IMR-90 (cell line): ENCODE measurements at regions not wholly inside any gene's neighbourhood (a gene's known extent, or its start where the extent isn't known, plus 50 kb on each side); places are given as distances from the start of the nearest gene placed in this dataset.

Experiments
- ATAC-seq: fragments of 200-7000 bp; cut with Tn5 transposase; 2 replicates; pipeline ENCODE4 v1.9.1; 2020; ENCODE audit warnings: low read depth, mild to moderate bottlenecking, moderate library complexity
- BruUV-seq: library from RNA; stranded (reverse); fragments of 400-500 nt; replicated peaks from 2 replicates; lab custom pipeline; 2021; lab: Mats Ljungman, UMichigan
- CTCF ChIA-PET: fragments of 300-600 bp; formaldehyde crosslinking; extraction: SDS; loops from one replicate; lab custom pipeline; 2021; ENCODE audit warnings: antibody characterized with exemption; lab: Yijun Ruan, JAX
- POLR2A ChIA-PET: fragments of 300-600 bp; sonication (Branson Sonifier 250); formaldehyde crosslinking; loops from one replicate; lab custom pipeline; 2022; ENCODE audit warnings: antibody characterized with exemption; ENCODE audit not compliant: unreplicated experiment; lab: Charles Lee
- DNase-seq: peaks from one replicate; pipeline ENCODE4 v3.0.0; 2013
- H2AFZ ChIP-seq: replicated peaks from 2 replicates; pipeline ENCODE3; 2013; ENCODE audit warnings: low read length, mild to moderate bottlenecking; ENCODE audit not compliant: poor library complexity
- H2AK5ac ChIP-seq: 2 replicates; pipeline ENCODE4 v1.6.1; 2013; ENCODE audit warnings: low read depth, low read length, inconsistent platforms
- H2AK9ac ChIP-seq: replicated peaks from 2 replicates; pipeline ENCODE3; 2013; ENCODE audit warnings: mild to moderate bottlenecking, low read depth, low read length, moderate library complexity; ENCODE audit not compliant: poor library complexity
- H2BK120ac ChIP-seq: 2 replicates; pipeline ENCODE4 v1.6.1; 2013; ENCODE audit warnings: low read depth, low read length, inconsistent platforms
- H2BK15ac ChIP-seq: 3 replicates; pipeline ENCODE4 v1.6.1; 2013; ENCODE audit warnings: low read depth, low read length, inconsistent platforms
- H2BK20ac ChIP-seq: 2 replicates; pipeline ENCODE4 v1.6.1; 2013; ENCODE audit warnings: low read depth, mild to moderate bottlenecking, inconsistent platforms, low read length, moderate library complexity
- H2BK5ac ChIP-seq: 2 replicates; pipeline ENCODE4 v1.6.1; 2013; ENCODE audit warnings: mild to moderate bottlenecking, low read depth, low read length, inconsistent platforms; ENCODE audit not compliant: poor library complexity, severe bottlenecking
- H3K14ac ChIP-seq: replicated peaks from 2 replicates; pipeline ENCODE4 v1.6.1; 2013; ENCODE audit warnings: low read depth, low read length, inconsistent platforms
- H3K18ac ChIP-seq: 2 replicates; pipeline ENCODE4 v1.6.1; 2013; ENCODE audit warnings: low read depth, low read length, control low read depth
- H3K23ac ChIP-seq: 2 replicates; pipeline ENCODE4 v1.6.1; 2013; ENCODE audit warnings: low read depth, low read length, inconsistent platforms
- H3K27ac ChIP-seq: 2 replicates; pipeline ENCODE4 v1.5.1; 2013; ENCODE audit warnings: mild to moderate bottlenecking, control low read depth, low read length; ENCODE audit not compliant: insufficient read depth
- H3K27me3 ChIP-seq: 2 replicates; pipeline ENCODE4 v1.6.1; 2013; ENCODE audit warnings: low read length; ENCODE audit not compliant: control insufficient read depth, insufficient read depth
- H3K36me3 ChIP-seq: 2 replicates; pipeline ENCODE4 v1.6.1; 2013; ENCODE audit warnings: low read length, mixed read lengths; ENCODE audit not compliant: control insufficient read depth, insufficient read depth
- H3K4ac ChIP-seq: 2 replicates; pipeline ENCODE4 v1.6.1; 2013; ENCODE audit warnings: low read depth, low read length, inconsistent platforms
- H3K4me1 ChIP-seq: 2 replicates; pipeline ENCODE4 v1.6.1; 2013; ENCODE audit warnings: low read length, mixed read lengths; ENCODE audit not compliant: control insufficient read depth, insufficient read depth
- H3K4me2 ChIP-seq: 2 replicates; pipeline ENCODE4 v1.6.1; 2013; ENCODE audit warnings: low read depth, mild to moderate bottlenecking, control low read depth, low read length, moderate library complexity
- H3K4me3 ChIP-seq: 2 replicates; pipeline ENCODE4 v1.5.1; 2013; ENCODE audit warnings: low read depth, mild to moderate bottlenecking, control low read depth, low read length, moderate library complexity; ENCODE audit not compliant: insufficient read depth
- H3K56ac ChIP-seq: 2 replicates; pipeline ENCODE4 v1.6.1; 2013; ENCODE audit warnings: low read length, inconsistent platforms; ENCODE audit not compliant: insufficient read depth; ENCODE audit errors: extremely low read depth
- H3K79me1 ChIP-seq, 2 experiments: 2 replicates each; pipeline ENCODE4 v1.6.1; 2013; ENCODE audit warnings: low read length in 2 of 2, inconsistent platforms in 1 of 2, low read depth in 1 of 2
- H3K9ac ChIP-seq: 2 replicates; pipeline ENCODE4 v1.6.1; 2013; ENCODE audit warnings: low read depth, low read length, control low read depth
- H3K9me1 ChIP-seq: 2 replicates; pipeline ENCODE4 v1.6.1; 2013; ENCODE audit warnings: low read length, inconsistent platforms; ENCODE audit not compliant: insufficient read depth
- H3K9me3 ChIP-seq: 2 replicates; pipeline ENCODE4 v1.6.1; 2013; ENCODE audit warnings: low read length; ENCODE audit not compliant: control insufficient read depth, insufficient read depth
- H4K20me1 ChIP-seq: 2 replicates; pipeline ENCODE4 v1.6.1; 2013; ENCODE audit warnings: low read length, inconsistent platforms; ENCODE audit not compliant: insufficient read depth
- H4K5ac ChIP-seq: 2 replicates; pipeline ENCODE4 v1.6.1; 2013; ENCODE audit warnings: mild to moderate bottlenecking, low read depth, low read length, control low read depth
- H4K8ac ChIP-seq, 2 experiments: 2 replicates each; pipeline ENCODE4 v1.6.1; 2013; ENCODE audit warnings: low read depth in 2 of 2, low read length in 2 of 2, control low read depth in 1 of 2, inconsistent platforms in 1 of 2
- H4K91ac ChIP-seq: 2 replicates; pipeline ENCODE4 v1.6.1; 2013; ENCODE audit warnings: low read depth, low read length, inconsistent platforms; ENCODE audit not compliant: insufficient read depth
- CEBPB ChIP-seq: IDR thresholded peaks from 2 replicates; pipeline ENCODE4 v1.6.1; 2012; ENCODE audit warnings: low read depth, low read length, improper control_type of control experiment
- CHD1 ChIP-seq: IDR thresholded peaks from 2 replicates; pipeline ENCODE4 v1.6.1; 2012; ENCODE audit warnings: low read depth, low read length, improper control_type of control experiment
- FOS ChIP-seq: fragments of 150-350 bp; IDR thresholded peaks from 2 replicates; pipeline ENCODE4 v1.6.1; 2016; ENCODE audit warnings: low read depth, low read length
- MXI1 ChIP-seq: IDR thresholded peaks from 2 replicates; pipeline ENCODE4 v1.6.1; 2012; ENCODE audit warnings: low read depth, mild to moderate bottlenecking, low read length, moderate library complexity, borderline replicate concordance
- NFE2L2 ChIP-seq: fragments of 150-350 bp; IDR thresholded peaks from 2 replicates; pipeline ENCODE4 v1.6.1; 2016; ENCODE audit warnings: low read depth, mild to moderate bottlenecking, low read length
- RAD21 ChIP-seq: IDR thresholded peaks from 2 replicates; pipeline ENCODE4 v1.6.1; 2012; ENCODE audit warnings: low read length, improper control_type of control experiment
- RCOR1 ChIP-seq: IDR thresholded peaks from 2 replicates; pipeline ENCODE4 v1.6.1; 2012; ENCODE audit warnings: mild to moderate bottlenecking, low read length, improper control_type of control experiment; ENCODE audit not compliant: insufficient replicate concordance
- USF2 ChIP-seq: fragments of 150-350 bp; IDR thresholded peaks from 2 replicates; pipeline ENCODE4 v1.6.1; 2017; ENCODE audit warnings: mild to moderate bottlenecking, antibody characterized with exemption, low read length, low read depth
- WGBS, 2 experiments: methylation state at CpG; one replicate each; pipeline versions ENCODE4 v1.1.5 to v1.1.7; 2013; ENCODE audit warnings: missing lambda C conversion rate in 2 of 2; ENCODE audit not compliant: insufficient read length in 1 of 2; ENCODE audit errors: extremely low coverage in 2 of 2; 5-methylcytosine and 5-hydroxymethylcytosine counted together
- dilution Hi-C: fragments of 300-500 bp; cut with HindIII; formaldehyde crosslinking; loops from one replicate; pipeline ENCODE4 v1.14.3; 2018; ENCODE audit warnings: low sequenced_read_pairs; ENCODE audit not compliant: unreplicated experiment
- in situ Hi-C: fragments of 300-500 bp; cut with MboI; formaldehyde crosslinking; loops from 3 replicates; pipeline ENCODE4 v1.14.3; 2019; ENCODE audit warnings: low sequenced_read_pairs, inconsistent platforms, mixed read lengths
- intact Hi-C: fragments of 100-400 bp; cut with micrococcal nuclease; formaldehyde crosslinking; loops from 2 replicates; pipeline ENCODE4 v1.10.0; 2022

GRCh38 chr2:15790838-15791237 is 149.5 kb upstream of the MYCN start:
- Histone ChIP-seq H3K14ac (no peak overlapping the region), H3K27me3 (no peaks in the 10 kb centered on the region), H2AK5ac (no peak overlapping the region), H3K79me1 (no peaks in the 10 kb centered on the region), H3K18ac (no peak overlapping the region), H3K9me3 (peaks cover 19% of the 10 kb centered on the region), H3K4me3 (no peak overlapping the region), H4K8ac (no peak overlapping the region), H3K36me3 (no peaks in the 10 kb centered on the region), H2BK20ac (no peak overlapping the region), H2BK5ac (no peak overlapping the region), H3K4me1 (no peaks in the 10 kb centered on the region), H2BK120ac (no peak overlapping the region), H2AK9ac (no peak overlapping the region), H4K91ac (no peak overlapping the region), H4K20me1 (no peaks in the 10 kb centered on the region), H2AFZ (no peak overlapping the region), H2BK15ac (no peak overlapping the region), H3K4ac (no peak overlapping the region), H3K56ac (no peak overlapping the region), H3K9ac (no peak overlapping the region), H4K5ac (no peak overlapping the region), H3K4me2 (no peak overlapping the region), H3K9me1 (no peaks in the 10 kb centered on the region), H3K27ac (no peak overlapping the region), H3K23ac (no peak overlapping the region)
- no peak for ATAC-seq
- in situ Hi-C loops, result no loop called here
- intact Hi-C loops, result no loop called here
- no TSS peak for BruUV-seq
- dilution Hi-C loops, result no loop called here
- no CpG with 5 or more reads among the region's 7 CpGs for WGBS, 2 experiments
- CTCF ChIA-PET, result no interaction called here
- POLR2A ChIA-PET, result no interaction called here
- TF ChIP-seq MXI1 (no peak), CHD1 (no peak), CEBPB (no peak), FOS (no peak), RCOR1 (no peak), USF2 (no peak), RAD21 (no peak), NFE2L2 (no peak)
- DNase-seq, result no peak
